HG03442 (cell line): ENCODE measurements at regions not wholly inside any gene's neighbourhood (a gene's known extent, or its start where the extent isn't known, plus 50 kb on each side); places are given as distances from the start of the nearest gene placed in this dataset.

Experiments
- ATAC-seq: cut with Tn5 transposase; IDR thresholded peaks from one replicate; pipeline ENCODE4 v1.9.1; 2021; ENCODE audit warnings: mild to moderate bottlenecking, moderate library complexity; ENCODE audit not compliant: unreplicated experiment

- no peak for ATAC-seq
These were observed 1149.2 kb downstream of the BRD1 start for GRCh38 chr22:48678171-48679135.

DNA sequence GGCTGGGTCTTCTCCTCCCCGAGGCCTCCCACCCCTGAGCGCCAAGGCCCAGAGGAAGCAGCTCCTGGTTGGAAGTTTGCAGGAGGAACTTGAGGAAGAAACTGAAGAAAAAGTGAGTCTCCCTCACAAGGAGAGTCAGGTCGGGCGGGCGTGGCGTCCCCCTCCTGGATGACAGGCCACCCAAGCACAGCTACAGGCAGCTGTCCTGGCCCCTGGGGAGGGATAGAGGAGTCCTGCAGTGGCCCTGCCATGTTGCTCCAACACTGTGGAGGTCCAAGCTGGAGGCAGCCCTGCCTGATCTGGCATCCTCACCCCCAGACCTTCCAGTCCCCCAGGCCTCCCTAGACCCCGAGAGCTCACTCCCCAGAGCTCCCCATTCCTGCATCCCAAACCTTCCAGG, 1150.1 kb downstream of the BRD1 start:
- ATAC-seq = no peak

DNA sequence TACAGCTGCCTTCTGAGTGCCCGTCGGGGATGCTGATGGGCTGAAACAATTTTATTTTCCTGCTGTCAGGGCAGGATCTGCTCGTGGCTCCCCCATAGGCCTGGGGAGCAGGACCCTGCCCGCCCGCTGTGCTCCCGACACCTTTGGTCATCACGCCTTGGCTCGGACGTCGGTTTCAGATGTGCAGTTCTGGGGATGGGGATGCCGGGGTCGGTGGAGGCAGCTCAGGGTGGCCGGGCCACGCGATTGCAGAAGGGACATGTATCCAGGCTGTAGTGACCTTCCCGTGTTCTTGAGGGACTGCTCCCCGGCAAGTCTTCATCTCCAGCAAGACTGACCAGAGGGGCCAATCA, 1150.5 kb downstream of the BRD1 start:
- ATAC-seq = no peak

GRCh38 chr22:48676266-48677167, 1151.2 kb downstream of the BRD1 start:
- ATAC-seq = no peak

GRCh38 chr22:48675830-48676145, 1151.9 kb downstream of the BRD1 start:
- no peak for ATAC-seq

DNA sequence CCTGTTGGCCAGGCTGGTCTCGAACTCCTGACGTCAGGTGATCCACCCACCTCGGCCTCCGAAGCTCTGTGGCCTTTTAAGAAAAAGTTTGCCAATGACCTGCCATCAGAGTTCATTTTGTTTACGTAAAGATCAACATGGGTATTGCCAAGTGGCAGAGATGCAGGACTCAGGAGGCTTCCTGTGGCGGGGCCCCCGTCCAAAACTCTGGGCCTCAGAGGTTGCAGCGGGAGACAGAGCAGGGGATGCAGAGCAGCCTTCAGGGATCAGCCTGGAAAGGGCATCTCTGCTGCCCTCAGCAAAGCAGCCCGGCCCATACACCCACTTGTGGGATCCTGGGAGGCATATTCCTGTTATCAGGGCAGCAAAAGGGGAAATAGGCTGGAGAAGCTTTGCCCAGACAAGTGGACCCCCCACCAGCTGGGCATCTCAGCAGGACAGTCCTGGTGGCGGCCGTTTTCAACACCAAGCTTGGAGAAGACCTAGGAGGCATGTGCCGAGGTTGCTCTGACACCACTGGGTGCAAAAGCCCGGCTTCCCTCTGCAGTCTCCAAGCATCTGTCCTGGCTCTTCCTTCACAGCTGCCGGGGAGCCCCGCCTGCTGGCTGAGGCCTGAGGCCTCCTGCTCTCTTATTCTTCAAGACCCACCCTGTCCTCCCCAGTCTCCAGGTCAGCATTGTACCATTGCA, 1152.4 kb downstream of the BRD1 start:
- ATAC-seq = no peak

GRCh38 chr22:48673806-48674500, 1153.7 kb downstream of the BRD1 start:
- no peak for ATAC-seq

GRCh38 chr22:48672387-48672786, 1155.3 kb downstream of the BRD1 start:
- no peak for ATAC-seq

DNA sequence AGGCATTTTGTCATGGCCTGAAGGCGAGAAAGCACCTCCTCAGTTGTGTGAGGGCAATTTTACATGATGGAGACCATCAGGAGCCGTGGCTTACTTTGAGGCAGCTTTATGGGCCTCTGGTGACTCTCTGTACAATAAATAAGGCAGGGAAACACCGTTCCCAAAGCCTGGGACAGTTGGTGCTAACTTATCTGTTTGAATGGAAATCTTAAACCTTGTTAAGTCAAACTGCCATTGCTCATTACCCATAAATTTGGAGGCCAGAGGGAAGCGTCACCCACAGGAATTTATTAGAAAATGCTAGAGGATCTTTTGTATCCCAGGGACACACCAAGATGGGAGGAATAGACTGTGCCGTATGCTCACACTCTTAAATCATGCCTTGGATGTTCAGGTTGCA, 1156.9 kb downstream of the BRD1 start:
- no peak for ATAC-seq

- no peak for ATAC-seq
These were observed 1157.5 kb downstream of the BRD1 start for GRCh38 chr22:48669986-48670716.

- ATAC-seq = no peak
These were observed 1158.4 kb downstream of the BRD1 start for GRCh38 chr22:48669226-48669625.

- ATAC-seq = no peak
These were observed 1160.4 kb downstream of the BRD1 start for GRCh38 chr22:48667289-48667688.

DNA sequence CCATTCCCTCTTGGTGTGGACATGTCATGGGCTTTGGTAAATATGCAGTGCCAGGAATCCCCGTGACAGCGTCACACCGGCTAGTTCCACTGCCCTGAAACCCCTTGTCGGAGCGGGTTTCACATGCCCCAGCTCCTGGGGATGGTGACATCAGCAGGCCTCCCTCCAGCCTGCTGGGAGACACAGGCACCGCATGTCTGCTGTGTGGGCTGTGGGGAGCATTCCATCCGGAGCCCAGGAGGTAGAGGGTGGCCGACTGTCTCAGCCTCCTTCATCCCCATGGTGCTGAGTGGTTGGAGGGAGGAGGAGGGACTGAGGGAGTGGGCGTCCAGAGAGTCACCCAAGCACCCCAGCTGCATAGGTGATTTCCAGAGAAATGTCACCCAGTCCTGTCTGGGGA, 1161.1 kb downstream of the BRD1 start:
- ATAC-seq = no peak

DNA sequence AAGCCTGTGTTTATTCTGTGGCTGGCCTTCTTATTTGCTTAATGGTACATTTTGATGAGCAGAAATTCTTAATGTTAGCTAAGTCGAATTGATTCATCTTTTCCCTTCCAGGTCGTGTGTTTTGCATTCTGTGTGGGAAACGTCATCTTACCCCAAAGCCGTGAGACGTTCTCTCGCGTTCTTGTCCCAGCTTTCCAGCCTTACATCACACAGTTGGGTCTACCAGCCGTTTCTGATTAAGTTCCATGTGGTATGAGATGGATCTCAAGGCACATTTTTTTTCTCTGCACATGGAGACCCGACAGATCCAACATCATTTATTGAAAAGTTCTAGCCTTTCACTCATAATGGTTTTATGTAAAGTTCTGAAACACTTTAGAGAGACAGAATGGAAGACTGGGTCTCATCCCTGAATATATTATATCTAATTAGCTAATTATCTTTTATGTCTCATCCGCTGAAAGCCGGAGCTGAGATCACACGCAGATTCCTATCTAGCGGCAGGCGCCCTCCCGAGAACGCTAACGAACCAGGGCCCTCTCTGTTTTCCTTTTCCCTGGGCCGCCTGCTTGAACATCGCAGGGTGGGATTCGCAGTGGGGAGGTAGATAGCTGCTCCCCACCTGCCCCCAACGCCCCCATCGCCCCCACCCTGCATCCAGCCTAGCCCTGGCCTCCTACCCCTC, 1162.2 kb downstream of the BRD1 start:
- ATAC-seq = no peak

DNA sequence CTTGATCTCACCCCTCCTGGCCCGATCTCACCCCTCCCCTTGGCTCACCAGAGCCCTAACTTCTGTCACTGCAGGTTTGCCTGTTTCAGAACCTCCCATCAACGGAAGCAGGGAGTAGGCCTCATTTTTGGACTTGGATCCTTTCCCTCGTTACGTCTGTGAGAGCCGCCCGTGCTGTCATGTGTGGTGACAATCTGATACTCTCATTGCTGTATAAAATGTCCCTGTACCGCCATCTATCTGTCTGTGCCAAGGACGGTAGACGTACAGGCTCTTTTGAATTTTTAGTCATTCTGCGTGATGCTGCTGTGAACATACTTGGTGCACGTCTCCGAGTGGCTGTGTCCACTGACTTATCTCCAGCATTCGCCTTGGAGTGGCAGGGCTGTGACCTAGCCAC, 1163.1 kb downstream of the BRD1 start:
- ATAC-seq = no peak

DNA sequence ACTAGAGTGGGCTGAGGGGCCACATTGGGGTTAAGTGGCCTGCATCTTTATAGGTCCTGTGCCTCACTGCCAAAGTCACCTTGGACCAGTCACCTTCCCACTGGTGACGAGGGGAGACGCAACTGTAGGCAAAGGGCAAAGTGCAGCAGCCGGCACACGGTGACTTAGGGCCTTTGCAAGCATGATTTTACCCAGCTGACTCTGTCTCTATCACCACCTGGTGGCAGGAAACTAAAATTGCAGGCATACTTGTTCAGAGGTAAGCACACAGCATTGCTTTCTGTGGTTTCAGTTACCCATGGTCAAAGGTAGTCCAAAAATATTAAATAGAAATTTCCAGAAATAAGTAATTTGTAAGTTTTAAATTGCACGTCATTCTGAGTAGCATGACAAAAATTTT, 1164.4 kb downstream of the BRD1 start:
- no peak for ATAC-seq

DNA sequence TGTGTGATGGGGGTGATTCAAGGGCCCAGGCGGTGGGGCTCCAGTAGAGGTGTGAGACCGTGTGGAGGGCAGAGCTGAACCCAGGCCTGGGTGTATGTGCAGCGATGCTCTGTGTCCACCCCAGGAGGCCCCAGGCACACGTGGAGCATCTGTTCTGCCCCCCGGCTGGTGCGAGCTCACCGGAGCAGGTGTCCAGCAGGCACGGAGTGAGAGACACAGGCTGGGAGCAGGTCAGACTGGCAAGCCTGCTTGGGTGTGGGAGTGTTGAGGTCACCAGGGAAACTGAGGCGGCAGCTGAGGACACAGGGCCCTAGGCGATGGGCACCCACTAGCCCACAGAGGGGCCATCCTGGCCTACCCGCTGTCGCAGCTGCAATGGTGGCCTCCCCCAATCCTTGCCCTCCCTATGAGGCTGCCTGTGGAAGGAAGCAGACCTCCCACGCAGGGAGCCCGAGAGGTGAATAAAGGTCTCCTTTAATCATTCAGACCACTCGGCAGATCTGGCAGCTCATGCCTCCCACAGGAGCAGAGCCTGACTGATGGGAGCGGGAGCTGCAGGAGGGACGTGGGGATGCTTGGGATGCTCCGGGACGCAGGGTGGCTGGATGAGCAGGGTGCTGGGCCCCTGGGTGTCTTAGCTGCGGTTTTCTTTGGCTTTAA, 1165.1 kb downstream of the BRD1 start:
- no peak for ATAC-seq

DNA sequence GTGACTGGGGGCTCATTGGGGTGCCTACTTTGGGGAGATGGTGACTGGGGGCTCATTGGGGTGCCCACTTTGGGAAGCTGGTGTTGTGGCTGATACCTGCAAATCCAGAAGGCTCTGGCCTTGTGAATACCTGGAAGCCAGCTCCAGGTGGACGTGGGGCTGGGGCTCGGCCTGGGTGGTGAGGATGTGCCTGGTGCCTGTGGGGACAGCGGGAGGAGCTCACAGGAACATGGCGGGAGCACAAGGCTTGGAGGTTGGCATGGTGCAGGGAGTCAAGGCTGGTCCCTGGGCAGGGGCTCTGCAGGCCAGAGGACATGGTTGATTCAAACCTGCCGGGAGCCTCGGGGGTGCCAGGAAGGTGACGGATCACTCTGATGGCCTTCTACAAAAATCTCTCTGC, 1165.7 kb downstream of the BRD1 start:
- no peak for ATAC-seq
